HepG2 (cell line): ENCODE measurements at regions not wholly inside any gene's neighbourhood (a gene's known extent, or its start where the extent isn't known, plus 50 kb on each side); places are given as distances from the start of the nearest gene placed in this dataset.

Experiments
- ATAC-seq: fragments of 200-7000 bp; cut with Tn5 transposase; 3 replicates; pipeline ENCODE4 v1.9.1; 2020; ENCODE audit warnings: mild to moderate bottlenecking, moderate library complexity
- BruUV-seq: library from RNA; stranded (reverse); fragments of 400-500 nt; replicated peaks from 2 replicates; lab custom pipeline; 2021; lab: Mats Ljungman, UMichigan
- CTCF ChIA-PET: fragments of 300-600 bp; formaldehyde crosslinking; extraction: SDS; loops from one replicate; lab custom pipeline; 2021; ENCODE audit warnings: low total read pairs, inconsistent platforms, low intra/inter-chr PET ratio; lab: Yijun Ruan, JAX
- POLR2A ChIA-PET: fragments of 350-600 bp; sonication (Branson Sonifier 250); formaldehyde crosslinking; loops from one replicate; lab custom pipeline; 2020; ENCODE audit warnings: antibody characterized with exemption, inconsistent platforms; lab: Yijun Ruan, JAX
- DNase-seq: peaks from one replicate; pipeline ENCODE4 v3.0.0-alpha.2; 2015; ENCODE audit warnings: low spot score
- FAIRE-seq: peaks from 3 replicates; lab custom pipeline; 2011; peaks lifted over from hg19 to GRCh38; lab: Jason Lieb, UNC
- H2AFZ ChIP-seq: one replicate; pipeline ENCODE4 v1.6.1; 2011; ENCODE audit warnings: low read length, inconsistent platforms
- H3K27ac ChIP-seq: fragments of 300-600 bp; 3 replicates; pipeline ENCODE4 v1.8.0; 2011; ENCODE audit warnings: mixed run types, mild to moderate bottlenecking, mixed read lengths, low read length, inconsistent platforms; ENCODE audit not compliant: insufficient read depth; ENCODE audit errors: extremely low read length
- H3K27me3 ChIP-seq, 2 experiments: fragments of 200-600 bp in 1 of 2; 2 replicates in 1 of 2; 3 replicates in 1 of 2; pipeline versions ENCODE4 v1.6.0 to v1.8.0; 2011; ENCODE audit warnings: low read length in 2 of 2, mild to moderate bottlenecking in 2 of 2, moderate library complexity in 2 of 2, inconsistent platforms in 1 of 2; ENCODE audit not compliant: insufficient read depth in 2 of 2, control insufficient read depth in 1 of 2
- H3K36me3 ChIP-seq, 2 experiments: fragments of 200-600 bp in 1 of 2; replicated peaks in 1 of 2; 2 replicates in 1 of 2; 3 replicates in 1 of 2; pipeline versions ENCODE4 v1.5.1 to v1.8.0; 2011; ENCODE audit warnings: low read length in 2 of 2, inconsistent platforms in 1 of 2; ENCODE audit not compliant: insufficient read depth in 2 of 2, control insufficient read depth in 1 of 2
- H3K4me1 ChIP-seq: 2 replicates; pipeline ENCODE4 v1.5.1; 2012; ENCODE audit warnings: low read length, inconsistent platforms; ENCODE audit not compliant: insufficient read depth
- H3K4me2 ChIP-seq: 2 replicates; pipeline ENCODE4 v1.6.0; 2011; ENCODE audit warnings: low read depth, low read length, inconsistent platforms
- H3K4me3 ChIP-seq, 3 experiments: fragments of 200-600 bp in 1 of 3; sonication (generic), shearing (Covaris generic) in 1 of 3; replicated peaks in 1 of 3; 2 replicates each; pipeline ENCODE4 v1.5.1; 2011 to 2016; ENCODE audit warnings: low read length in 3 of 3, inconsistent platforms in 2 of 3, low read depth in 2 of 3, mild to moderate bottlenecking in 2 of 3, control low read depth in 1 of 3, mixed read lengths in 1 of 3; ENCODE audit not compliant: insufficient read depth in 1 of 3
- H3K79me2 ChIP-seq: one replicate; pipeline ENCODE4 v1.6.1; 2011; ENCODE audit warnings: low read length, inconsistent platforms; ENCODE audit not compliant: insufficient read depth
- H3K9ac ChIP-seq: 2 replicates; pipeline ENCODE4 v1.6.0; 2011; ENCODE audit warnings: mild to moderate bottlenecking, low read depth, low read length, inconsistent platforms; ENCODE audit not compliant: insufficient read depth
- H3K9me3 ChIP-seq: 2 replicates; pipeline ENCODE4 v1.5.1; 2012; ENCODE audit warnings: mild to moderate bottlenecking, low read length
- H4K20me1 ChIP-seq: 2 replicates; pipeline ENCODE4 v1.6.0; 2011; ENCODE audit warnings: inconsistent platforms, mild to moderate bottlenecking, low read length, moderate library complexity; ENCODE audit not compliant: insufficient read depth
- CBX2 ChIP-seq, 2 experiments: fragments of 200-600 bp in 1 of 2; sonication (generic); formaldehyde crosslinking in 1 of 2; IDR thresholded peaks; 2 replicates each; pipeline versions ENCODE4 v1.7.0 to v1.8.1; 2018 to 2022; ENCODE audit warnings: low read depth in 2 of 2, low read length in 1 of 2, mild to moderate bottlenecking in 1 of 2, missing genetic modification reagents in 1 of 2
- GATAD2A ChIP-seq: IDR thresholded peaks from 2 replicates; pipeline ENCODE4 v1.6.1; 2016
- KDM2A ChIP-seq: sonication (generic); formaldehyde crosslinking; IDR thresholded peaks from 2 replicates; pipeline ENCODE4 v1.4.0; 2020; ENCODE audit warnings: low read depth, missing genetic modification reagents, borderline replicate concordance
- MTA1 ChIP-seq: sonication (generic); formaldehyde crosslinking; IDR thresholded peaks from 2 replicates; pipeline ENCODE4 v1.4.0; 2020; ENCODE audit warnings: missing genetic modification reagents, mild to moderate bottlenecking, borderline replicate concordance
- NFRKB ChIP-seq: fragments of 450-650 bp; IDR thresholded peaks from 2 replicates; pipeline ENCODE4 v1.6.1; 2017
- SAP130 ChIP-seq: IDR thresholded peaks from 2 replicates; pipeline ENCODE4 v1.6.1; 2016; ENCODE audit warnings: low read depth
- SKI ChIP-seq: fragments of 450-650 bp; IDR thresholded peaks from one replicate; pipeline ENCODE4 v1.6.1; 2018; ENCODE audit warnings: mild to moderate bottlenecking; ENCODE audit not compliant: partially characterized antibody
- SYNCRIP ChIP-seq: fragments of 200-400 bp; formaldehyde crosslinking; IDR thresholded peaks from 2 replicates; pipeline ENCODE4 v1.6.1; 2018; ENCODE audit warnings: mild to moderate bottlenecking, low read depth, low read length; ENCODE audit not compliant: insufficient read depth
- TBP ChIP-seq: sonication (generic); formaldehyde crosslinking; IDR thresholded peaks from 2 replicates; pipeline ENCODE4 v1.5.0; 2020; ENCODE audit warnings: missing genetic modification reagents
- TOE1 ChIP-seq: sonication (generic); formaldehyde crosslinking; IDR thresholded peaks from 2 replicates; pipeline ENCODE4 v1.4.0; 2020; ENCODE audit warnings: mild to moderate bottlenecking, missing genetic modification reagents
- ZFP41 ChIP-seq: sonication (generic); formaldehyde crosslinking; IDR thresholded peaks from 2 replicates; pipeline ENCODE4 v1.4.0; 2020; ENCODE audit warnings: mild to moderate bottlenecking, missing genetic modification reagents, borderline replicate concordance
- ZNF3 ChIP-seq: IDR thresholded peaks from 2 replicates; pipeline ENCODE4 v1.7.0; 2017; ENCODE audit warnings: inconsistent platforms
- ZNF572 ChIP-seq: sonication (generic); formaldehyde crosslinking; IDR thresholded peaks from 2 replicates; pipeline ENCODE4 v1.5.1; 2020; ENCODE audit warnings: mild to moderate bottlenecking, missing genetic modification reagents
- ZNF674 ChIP-seq: sonication (generic); formaldehyde crosslinking; IDR thresholded peaks from 2 replicates; pipeline ENCODE4 v1.5.0; 2020; ENCODE audit warnings: low read depth, mild to moderate bottlenecking, missing genetic modification reagents
- WGBS: methylation state at CpG from one replicate; pipeline ENCODE4 v1.1.6; 2017; ENCODE audit warnings: low lambda C conversion rate; 5-methylcytosine and 5-hydroxymethylcytosine counted together
- in situ Hi-C: cut with HindIII; loops from 2 replicates; pipeline ENCODE4 v1.10.0; 2017; ENCODE audit warnings: low pct_unique_long_range_greater_than_20kb; ENCODE audit not compliant: extremely low pct_ligation_motif_present
- intact Hi-C: fragments of 100-400 bp; cut with micrococcal nuclease; formaldehyde crosslinking; loops from one replicate; pipeline ENCODE4 v1.10.0; 2022; ENCODE audit not compliant: unreplicated experiment
- TF ChIP-seq, protein P1 (sequence below): sonication (generic); formaldehyde crosslinking; conservative IDR thresholded peaks from 2 replicates; pipeline ENCODE4 v1.8.0; 2022; ENCODE audit warnings: missing genetic modification reagents
- TF ChIP-seq, protein P2 (sequence below): sonication (generic); formaldehyde crosslinking; IDR thresholded peaks from 2 replicates; pipeline ENCODE4 v1.5.0; 2020; ENCODE audit warnings: missing genetic modification reagents, mild to moderate bottlenecking, borderline replicate concordance
- TF ChIP-seq, protein P3 (sequence below): fragments of 450-650 bp; IDR thresholded peaks from 2 replicates; pipeline ENCODE4 v1.6.1; 2017; ENCODE audit warnings: mild to moderate bottlenecking

DNA sequence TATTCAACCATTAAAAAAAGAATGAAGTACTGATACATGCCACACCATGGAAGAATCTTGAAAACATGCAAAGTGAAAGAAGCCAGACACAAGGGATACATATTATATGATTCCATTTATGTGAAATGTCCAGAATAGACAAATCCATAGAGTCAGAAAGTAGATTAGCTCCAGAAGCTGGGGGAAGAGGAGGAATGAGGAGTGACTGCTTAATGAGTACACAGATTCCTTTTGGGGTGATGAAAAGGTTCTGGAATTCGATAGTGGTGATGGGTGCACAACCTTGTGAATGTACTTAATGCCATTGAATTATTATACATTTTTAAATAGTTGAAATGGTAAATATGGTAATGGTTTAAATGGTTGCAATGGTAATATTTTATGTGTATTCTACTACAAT, 90.6 kb upstream of the SPATA12 start:
- no peak overlapping the region for H2AFZ ChIP-seq
- H3K9me3 ChIP-seq: no peaks in the 10 kb centered on the region
- CTCF ChIA-PET: no interaction called here
- no peaks in the 10 kb centered on the region for H3K4me1 ChIP-seq
- intact Hi-C loops: no loop called here
- BruUV-seq: no TSS peak
- H3K27me3 ChIP-seq: no peaks in the 10 kb centered on the region
- H3K36me3 ChIP-seq: no peaks in the 10 kb centered on the region
- ATAC-seq: no peak
- H3K27ac ChIP-seq: no peak overlapping the region
- in situ Hi-C loops: no loop called here
- H4K20me1 ChIP-seq: no peaks in the 10 kb centered on the region
- H3K4me2 ChIP-seq: no peak overlapping the region
- no peak for DNase-seq
- TF ChIP-seq KDM2A (no peak), ZFP41 (CRISPR knock-in tag) (no peak), TBP (no peak), SYNCRIP (no peak), SKI (no peak), SAP130 (no peak), ZNF3 (CRISPR knock-in tag) (no peak), ZNF674 (CRISPR knock-in tag) (no peak), MTA1 (CRISPR knock-in tag) (no peak), GATAD2A (CRISPR knock-in tag) (no peak), TOE1 (no peak), CBX2 (IDR thresholded peaks at IDR 0.05; ENCODE audit: low read depth, low read length) (no peak), CBX2 (CRISPR knock-in tag; IDR thresholded peaks at IDR 0.05; ENCODE audit: low read depth) (no peak), NFRKB (no peak), ZNF572 (CRISPR knock-in tag) (no peak)
- TF ChIP-seq, protein P1, sequence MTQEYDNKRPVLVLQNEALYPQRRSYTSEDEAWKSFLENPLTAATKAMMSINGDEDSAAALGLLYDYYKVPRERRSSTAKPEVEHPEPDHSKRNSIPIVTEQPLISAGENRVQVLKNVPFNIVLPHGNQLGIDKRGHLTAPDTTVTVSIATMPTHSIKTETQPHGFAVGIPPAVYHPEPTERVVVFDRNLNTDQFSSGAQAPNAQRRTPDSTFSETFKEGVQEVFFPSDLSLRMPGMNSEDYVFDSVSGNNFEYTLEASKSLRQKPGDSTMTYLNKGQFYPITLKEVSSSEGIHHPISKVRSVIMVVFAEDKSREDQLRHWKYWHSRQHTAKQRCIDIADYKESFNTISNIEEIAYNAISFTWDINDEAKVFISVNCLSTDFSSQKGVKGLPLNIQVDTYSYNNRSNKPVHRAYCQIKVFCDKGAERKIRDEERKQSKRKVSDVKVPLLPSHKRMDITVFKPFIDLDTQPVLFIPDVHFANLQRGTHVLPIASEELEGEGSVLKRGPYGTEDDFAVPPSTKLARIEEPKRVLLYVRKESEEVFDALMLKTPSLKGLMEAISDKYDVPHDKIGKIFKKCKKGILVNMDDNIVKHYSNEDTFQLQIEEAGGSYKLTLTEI (CRISPR knock-in tag): no peak
- TF ChIP-seq, protein P2, sequence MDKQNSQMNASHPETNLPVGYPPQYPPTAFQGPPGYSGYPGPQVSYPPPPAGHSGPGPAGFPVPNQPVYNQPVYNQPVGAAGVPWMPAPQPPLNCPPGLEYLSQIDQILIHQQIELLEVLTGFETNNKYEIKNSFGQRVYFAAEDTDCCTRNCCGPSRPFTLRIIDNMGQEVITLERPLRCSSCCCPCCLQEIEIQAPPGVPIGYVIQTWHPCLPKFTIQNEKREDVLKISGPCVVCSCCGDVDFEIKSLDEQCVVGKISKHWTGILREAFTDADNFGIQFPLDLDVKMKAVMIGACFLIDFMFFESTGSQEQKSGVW (CRISPR knock-in tag): no peak
- TF ChIP-seq, protein P3, sequence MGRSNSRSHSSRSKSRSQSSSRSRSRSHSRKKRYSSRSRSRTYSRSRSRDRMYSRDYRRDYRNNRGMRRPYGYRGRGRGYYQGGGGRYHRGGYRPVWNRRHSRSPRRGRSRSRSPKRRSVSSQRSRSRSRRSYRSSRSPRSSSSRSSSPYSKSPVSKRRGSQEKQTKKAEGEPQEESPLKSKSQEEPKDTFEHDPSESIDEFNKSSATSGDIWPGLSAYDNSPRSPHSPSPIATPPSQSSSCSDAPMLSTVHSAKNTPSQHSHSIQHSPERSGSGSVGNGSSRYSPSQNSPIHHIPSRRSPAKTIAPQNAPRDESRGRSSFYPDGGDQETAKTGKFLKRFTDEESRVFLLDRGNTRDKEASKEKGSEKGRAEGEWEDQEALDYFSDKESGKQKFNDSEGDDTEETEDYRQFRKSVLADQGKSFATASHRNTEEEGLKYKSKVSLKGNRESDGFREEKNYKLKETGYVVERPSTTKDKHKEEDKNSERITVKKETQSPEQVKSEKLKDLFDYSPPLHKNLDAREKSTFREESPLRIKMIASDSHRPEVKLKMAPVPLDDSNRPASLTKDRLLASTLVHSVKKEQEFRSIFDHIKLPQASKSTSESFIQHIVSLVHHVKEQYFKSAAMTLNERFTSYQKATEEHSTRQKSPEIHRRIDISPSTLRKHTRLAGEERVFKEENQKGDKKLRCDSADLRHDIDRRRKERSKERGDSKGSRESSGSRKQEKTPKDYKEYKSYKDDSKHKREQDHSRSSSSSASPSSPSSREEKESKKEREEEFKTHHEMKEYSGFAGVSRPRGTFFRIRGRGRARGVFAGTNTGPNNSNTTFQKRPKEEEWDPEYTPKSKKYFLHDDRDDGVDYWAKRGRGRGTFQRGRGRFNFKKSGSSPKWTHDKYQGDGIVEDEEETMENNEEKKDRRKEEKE: no peak
- no peak for FAIRE-seq
- WGBS: 86% methylated on average over 1 of the region's 1 CpG
- POLR2A ChIA-PET: no interaction called here
- H3K4me3 ChIP-seq: no peak overlapping the region
- no peaks in the 10 kb centered on the region for H3K79me2 ChIP-seq
- H3K9ac ChIP-seq: no peak overlapping the region
